ENCODE measurements at regions not wholly inside any gene's neighbourhood (a gene's known extent, or its start where the extent isn't known, plus 50 kb on each side); places are given as distances from the start of the nearest gene placed in this dataset. TPM values are rescaled to one million over a fixed set of nuclear protein-coding genes. Genes with fewer than 3 reads are reported as not detected.

- H3K36me3 ChIP-seq = no peaks in the 10 kb centered on the region
- H3K9me3 ChIP-seq = no peaks in the 10 kb centered on the region
- intact Hi-C loops (cut with DNase I; ENCODE audit: low total_unique reads) = no loop called here
- H3K4me3 ChIP-seq = no peak overlapping the region
- H3K27me3 ChIP-seq = no peaks in the 10 kb centered on the region
- no peaks in the 10 kb centered on the region for H3K4me1 ChIP-seq
- no peak for DNase-seq
- no peak for TF ChIP-seq CTCF (IDR thresholded peaks at IDR 0.05)
- no peak overlapping the region for H3K27ac ChIP-seq
These were observed 67.0 kb upstream of the BRINP1 start for GRCh38 chr9:119436261-119436660.

GRCh38 chr9:119435076-119435475 is 65.8 kb upstream of the BRINP1 start:
- TF ChIP-seq POLR2A (IDR thresholded peaks at IDR 0.05) = no peak
- no peaks in the 10 kb centered on the region for H3K9me3 ChIP-seq
- no peaks in the 10 kb centered on the region for H3K4me1 ChIP-seq
- no peaks in the 10 kb centered on the region for H3K36me3 ChIP-seq
- intact Hi-C loops (cut with DNase I; ENCODE audit: low total_unique reads) = no loop called here
- no peak overlapping the region for H3K4me3 ChIP-seq
- no peak overlapping the region for H3K27ac ChIP-seq
- no peaks in the 10 kb centered on the region for H3K27me3 ChIP-seq
- no peak for DNase-seq

- Histone ChIP-seq H3K4me3 (no peak overlapping the region), H3K27ac (no peak overlapping the region), H3K36me3 (no peaks in the 10 kb centered on the region), H3K9me3 (peaks cover 0 to 1% of the 10 kb centered on the region in 2 donors), H3K27me3 (no peaks in the 10 kb centered on the region), H3K4me1 (no peaks in the 10 kb centered on the region)
- TF ChIP-seq POLR2A (IDR thresholded peaks at IDR 0.05) (no peak), CTCF (IDR thresholded peaks at IDR 0.05) (no peak)
- no peak for DNase-seq
- intact Hi-C loops (cut with DNase I; ENCODE audit: low total_unique reads) = no loop called here
These were observed 63.2 kb upstream of the BRINP1 start for GRCh38 chr9:119432428-119432827.

GRCh38 chr9:119429302-119429701 is 60.1 kb upstream of the BRINP1 start:
- TF ChIP-seq CTCF (IDR thresholded peaks at IDR 0.05) (no peak), POLR2A (IDR thresholded peaks at IDR 0.05) (no peak)
- Histone ChIP-seq H3K4me3 (no peak overlapping the region), H3K27ac (no peak overlapping the region), H3K4me1 (no peaks in the 10 kb centered on the region), H3K36me3 (no peaks in the 10 kb centered on the region), H3K9me3 (peaks cover 0 to 2% of the 10 kb centered on the region in 2 donors), H3K27me3 (no peaks in the 10 kb centered on the region)
- intact Hi-C loops (cut with DNase I; ENCODE audit: low total_unique reads) = no loop called here
- DNase-seq = no peak

GRCh38 chr9:119420231-119420630 is 51.0 kb upstream of the BRINP1 start:
- DNase-seq = no peak
- TF ChIP-seq CTCF (IDR thresholded peaks at IDR 0.05) = no peak
- no peak for TF ChIP-seq POLR2A (IDR thresholded peaks at IDR 0.05)
- H3K27ac ChIP-seq = no peak overlapping the region
- no peaks in the 10 kb centered on the region for H3K27me3 ChIP-seq
- no peak overlapping the region for H3K4me3 ChIP-seq
- intact Hi-C loops (cut with DNase I; ENCODE audit: low total_unique reads) = no loop called here
- H3K9me3 ChIP-seq = no peaks in the 10 kb centered on the region
- no peaks in the 10 kb centered on the region for H3K36me3 ChIP-seq
- H3K4me1 ChIP-seq = no peaks in the 10 kb centered on the region

MicroRNAs encoded in the stretch of these regions (microRNA counts, 767-probe panel; counts per million panel counts)
- microRNA hsa-miR-147a = 0 counts per million in 2 donors

Small RNAs in the stretch of these regions (microRNA-seq; reads per million reads assigned to microRNA genes)
- gene MIR147A (ENCODE audit: borderline microRNAs expressed, borderline replicate concordance) = not detected

Small RNAs in the stretch of these regions (small RNA-seq; reads per million reads assigned to genes)
- not detected for gene MIR147A

Data from uterus (tissue), 3 donors.